CD4-positive, alpha-beta T cell treated with Interleukin-4 for 1 hour (primary cell): ENCODE measurements at regions not wholly inside any gene's neighbourhood (a gene's known extent, or its start where the extent isn't known, plus 50 kb on each side); places are given as distances from the start of the nearest gene placed in this dataset.

Source experiments
- DNase-seq, 2 donors: peaks; one replicate each; pipeline ENCODE4 v3.0.0-alpha.2; 2020 to 2022

GRCh38 chr6:27053738-27054137, 193.8 kb upstream of the PRSS16 start:
- no peak for DNase-seq

- no peak for DNase-seq
Observed at GRCh38 chr6:27056615-27057014, 190.9 kb upstream of the PRSS16 start.

GRCh38 chr6:27059621-27060425, 187.7 kb upstream of the PRSS16 start:
- no peak for DNase-seq

GRCh38 chr6:27061235-27061993, 186.1 kb upstream of the PRSS16 start:
- DNase-seq = no peak

- no peak for DNase-seq
Observed at GRCh38 chr6:27062755-27063154, 184.7 kb upstream of the PRSS16 start.

GRCh38 chr6:27065183-27065582, 182.3 kb upstream of the PRSS16 start:
- no peak for DNase-seq

- no peak for DNase-seq
Observed at GRCh38 chr6:27066381-27066780, 181.1 kb upstream of the PRSS16 start.

GRCh38 chr6:27066802-27067201, 180.7 kb upstream of the PRSS16 start:
- no peak for DNase-seq

- DNase-seq = no peak
Observed at GRCh38 chr6:27073441-27073840, 174.1 kb upstream of the PRSS16 start.

GRCh38 chr6:27076116-27076515, 171.4 kb upstream of the PRSS16 start:
- DNase-seq = no peak

- peak; percentile 19 to 59 for DNase-seq
Observed at GRCh38 chr6:27078734-27079357, 168.7 kb upstream of the PRSS16 start.

GRCh38 chr6:27081188-27081587, 166.3 kb upstream of the PRSS16 start:
- no peak for DNase-seq

GRCh38 chr6:27081931-27082330, 165.6 kb upstream of the PRSS16 start:
- no peak for DNase-seq

GRCh38 chr6:27088068-27088467, 159.4 kb upstream of the PRSS16 start:
- DNase-seq = no peak

- no peak for DNase-seq
Observed at GRCh38 chr6:27091661-27092315, 155.7 kb upstream of the PRSS16 start.

GRCh38 chr6:27092316-27092692, 155.2 kb upstream of the PRSS16 start:
- no peak for DNase-seq

- DNase-seq = no peak
Observed at GRCh38 chr6:27095914-27096313, 151.6 kb upstream of the PRSS16 start.

GRCh38 chr6:27096834-27097511, 150.5 kb upstream of the PRSS16 start:
- peak in 1 of 2 donors; percentile 28 for DNase-seq

- DNase-seq = no peak
Observed at GRCh38 chr6:27098956-27099355, 148.5 kb upstream of the PRSS16 start.

- DNase-seq = no peak
Observed at GRCh38 chr6:27100921-27101320, 146.6 kb upstream of the PRSS16 start.

- no peak for DNase-seq
Observed at GRCh38 chr6:27101824-27102223, 145.7 kb upstream of the PRSS16 start.

- DNase-seq = no peak
Observed at GRCh38 chr6:27106382-27106781, 141.1 kb upstream of the PRSS16 start.

GRCh38 chr6:27111743-27112142, 135.8 kb upstream of the PRSS16 start:
- no peak for DNase-seq
